IPS-18a (cell line): ENCODE measurements at regions not wholly inside any gene's neighbourhood (a gene's known extent, or its start where the extent isn't known, plus 50 kb on each side); places are given as distances from the start of the nearest gene placed in this dataset.

Experiments used
- H3K27ac ChIP-seq: one replicate; pipeline ENCODE4 v1.5.1; 2013; ENCODE audit warnings: low read length
- H3K27me3 ChIP-seq: one replicate; pipeline ENCODE4 v1.6.1; 2013; ENCODE audit warnings: mild to moderate bottlenecking, low read length; ENCODE audit not compliant: control insufficient read depth, insufficient read depth
- H3K36me3 ChIP-seq: one replicate; pipeline ENCODE4 v1.6.1; 2013; ENCODE audit warnings: low read depth, low read length; ENCODE audit not compliant: control insufficient read depth
- H3K4me1 ChIP-seq: one replicate; pipeline ENCODE4 v1.6.1; 2013; ENCODE audit warnings: low read depth, low read length; ENCODE audit not compliant: control insufficient read depth
- H3K4me3 ChIP-seq: one replicate; pipeline ENCODE4 v1.5.1; 2013; ENCODE audit warnings: low read length
- H3K9ac ChIP-seq: one replicate; pipeline ENCODE4 v1.6.1; 2013; ENCODE audit warnings: mild to moderate bottlenecking, low read length, moderate library complexity
- H3K9me3 ChIP-seq: one replicate; pipeline ENCODE4 v1.6.1; 2013; ENCODE audit warnings: low read depth, low read length; ENCODE audit not compliant: control insufficient read depth

DNA sequence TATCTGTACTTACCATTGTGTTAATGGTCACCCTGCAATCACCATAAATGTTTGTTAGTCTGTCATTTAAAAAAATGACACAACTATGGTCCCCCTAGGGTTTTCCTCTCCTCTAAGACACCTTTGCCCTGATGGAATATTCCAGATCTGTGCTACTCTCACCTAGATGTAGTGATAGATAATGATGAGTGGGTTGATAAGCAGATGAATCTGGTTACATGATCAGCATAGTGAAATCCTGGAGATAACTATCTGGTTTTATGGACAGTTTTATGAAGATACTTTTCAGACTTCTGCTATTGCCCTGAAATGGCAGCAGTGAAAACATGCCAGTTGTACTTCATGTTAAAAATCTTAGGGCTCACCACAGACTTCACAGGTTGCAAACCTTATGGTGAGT is 152.4 kb downstream of the GATA3 start:
- no peaks in the 10 kb centered on the region for H3K4me1 ChIP-seq
- no peaks in the 10 kb centered on the region for H3K9me3 ChIP-seq
- no peaks in the 10 kb centered on the region for H3K27me3 ChIP-seq
- H3K36me3 ChIP-seq, result no peaks in the 10 kb centered on the region
- no peak overlapping the region for H3K27ac ChIP-seq
- no peak overlapping the region for H3K4me3 ChIP-seq
- no peak overlapping the region for H3K9ac ChIP-seq

GRCh38 chr10:8211631-8212030 is 157.1 kb downstream of the GATA3 start:
- no peaks in the 10 kb centered on the region for H3K36me3 ChIP-seq
- no peaks in the 10 kb centered on the region for H3K4me1 ChIP-seq
- no peak overlapping the region for H3K4me3 ChIP-seq
- H3K9ac ChIP-seq, result no peak overlapping the region
- no peak overlapping the region for H3K27ac ChIP-seq
- H3K9me3 ChIP-seq, result no peaks in the 10 kb centered on the region
- no peaks in the 10 kb centered on the region for H3K27me3 ChIP-seq

DNA sequence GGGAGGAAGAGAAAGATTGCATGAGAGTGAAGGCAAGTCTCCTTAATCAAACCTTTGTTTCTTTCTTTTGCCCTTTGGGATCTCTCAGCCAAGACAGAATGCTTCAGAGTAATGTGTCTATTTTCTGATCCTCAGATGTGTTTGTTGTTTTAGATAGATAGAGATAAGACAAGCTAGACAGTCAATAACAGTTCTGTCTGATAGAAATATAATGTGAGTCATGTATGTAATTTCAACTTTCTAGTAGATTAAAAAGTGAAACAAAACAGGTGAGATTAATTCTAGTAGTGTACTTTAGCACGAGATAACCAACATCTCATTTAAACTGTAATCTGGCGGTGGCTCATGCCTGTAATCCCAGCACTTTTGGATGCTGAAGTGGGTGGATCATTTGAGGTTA is 159.2 kb downstream of the GATA3 start:
- Histone ChIP-seq H3K27ac (no peak overlapping the region), H3K36me3 (no peaks in the 10 kb centered on the region), H3K27me3 (no peaks in the 10 kb centered on the region), H3K4me1 (no peaks in the 10 kb centered on the region), H3K9ac (no peak overlapping the region), H3K9me3 (no peaks in the 10 kb centered on the region), H3K4me3 (no peak overlapping the region)

DNA sequence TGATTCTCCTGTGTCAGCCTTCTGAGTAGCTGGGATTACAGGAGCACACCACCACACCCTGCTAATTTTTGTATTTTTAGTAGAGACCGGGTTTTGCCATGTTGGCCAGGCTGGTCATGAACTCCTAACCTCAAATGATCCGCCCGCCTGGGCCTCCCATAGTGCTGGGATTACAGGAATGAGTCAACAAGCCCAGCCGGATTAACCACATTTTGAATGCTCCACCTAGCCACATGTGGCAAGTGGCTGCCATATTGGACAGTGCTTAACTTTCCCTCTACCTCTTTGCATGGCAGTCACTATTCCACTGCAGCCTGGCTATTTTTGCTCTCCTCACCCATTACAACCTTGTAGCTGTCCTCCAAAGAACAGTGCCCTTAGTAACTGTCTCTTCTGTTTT is 160.1 kb downstream of the GATA3 start:
- no peaks in the 10 kb centered on the region for H3K4me1 ChIP-seq
- no peaks in the 10 kb centered on the region for H3K9me3 ChIP-seq
- H3K27ac ChIP-seq, result no peak overlapping the region
- H3K4me3 ChIP-seq, result no peak overlapping the region
- H3K27me3 ChIP-seq, result no peaks in the 10 kb centered on the region
- H3K36me3 ChIP-seq, result no peaks in the 10 kb centered on the region
- H3K9ac ChIP-seq, result no peak overlapping the region

DNA sequence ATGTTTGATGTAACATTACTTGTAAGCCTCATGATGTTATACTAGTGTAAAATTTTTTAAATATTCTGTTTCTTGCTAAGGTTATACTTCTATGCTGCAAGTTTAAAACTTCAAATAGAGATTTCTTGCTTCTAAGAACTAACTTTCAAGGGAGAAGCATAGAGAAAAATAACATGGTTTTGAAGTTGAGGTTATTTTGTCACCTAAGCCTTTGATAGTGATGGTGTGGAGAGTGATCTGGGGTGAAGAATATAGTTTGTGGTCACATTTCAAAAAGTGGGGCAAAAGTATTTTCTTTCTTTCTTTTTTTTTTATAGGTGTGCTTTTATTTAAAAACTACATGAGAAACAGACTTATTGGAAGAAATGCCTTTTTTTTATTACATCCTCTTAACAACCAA is 162.4 kb downstream of the GATA3 start:
- Histone ChIP-seq H3K4me3 (no peak overlapping the region), H3K27me3 (no peaks in the 10 kb centered on the region), H3K36me3 (no peaks in the 10 kb centered on the region), H3K9ac (no peak overlapping the region), H3K9me3 (no peaks in the 10 kb centered on the region), H3K27ac (no peak overlapping the region), H3K4me1 (no peaks in the 10 kb centered on the region)

DNA sequence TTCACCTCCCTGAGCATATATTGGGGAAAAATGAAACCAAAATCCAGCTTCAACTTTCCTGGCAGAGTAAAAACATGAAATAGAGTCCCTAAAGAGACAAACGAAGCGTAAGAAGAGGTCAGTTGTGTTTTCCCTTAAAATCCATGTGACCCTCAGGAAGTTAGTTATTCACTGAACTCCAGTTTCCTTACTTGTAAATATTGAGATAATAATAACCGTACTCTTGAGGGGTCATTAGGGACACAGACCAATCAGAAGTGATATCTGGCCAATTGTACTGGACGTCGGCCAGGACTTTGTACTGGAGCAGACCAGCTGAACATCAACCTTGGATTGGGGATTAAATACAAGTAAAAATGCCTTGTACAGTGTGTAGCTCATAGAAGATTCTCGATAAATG is 167.0 kb downstream of the GATA3 start:
- Histone ChIP-seq H3K4me3 (no peak overlapping the region), H3K4me1 (no peaks in the 10 kb centered on the region), H3K9ac (no peak overlapping the region), H3K36me3 (no peaks in the 10 kb centered on the region), H3K27ac (no peak overlapping the region), H3K27me3 (no peaks in the 10 kb centered on the region), H3K9me3 (no peaks in the 10 kb centered on the region)

GRCh38 chr10:8224591-8224990 is 170.1 kb downstream of the GATA3 start:
- no peak overlapping the region for H3K27ac ChIP-seq
- no peak overlapping the region for H3K4me3 ChIP-seq
- no peaks in the 10 kb centered on the region for H3K9me3 ChIP-seq
- no peak overlapping the region for H3K9ac ChIP-seq
- H3K27me3 ChIP-seq, result no peaks in the 10 kb centered on the region
- no peaks in the 10 kb centered on the region for H3K36me3 ChIP-seq
- no peaks in the 10 kb centered on the region for H3K4me1 ChIP-seq

- H3K9me3 ChIP-seq, result no peaks in the 10 kb centered on the region
- no peaks in the 10 kb centered on the region for H3K36me3 ChIP-seq
- no peaks in the 10 kb centered on the region for H3K4me1 ChIP-seq
- no peak overlapping the region for H3K9ac ChIP-seq
- no peak overlapping the region for H3K4me3 ChIP-seq
- H3K27ac ChIP-seq, result no peak overlapping the region
- H3K27me3 ChIP-seq, result no peaks in the 10 kb centered on the region
These were observed 170.7 kb downstream of the GATA3 start for GRCh38 chr10:8225187-8225586.

DNA sequence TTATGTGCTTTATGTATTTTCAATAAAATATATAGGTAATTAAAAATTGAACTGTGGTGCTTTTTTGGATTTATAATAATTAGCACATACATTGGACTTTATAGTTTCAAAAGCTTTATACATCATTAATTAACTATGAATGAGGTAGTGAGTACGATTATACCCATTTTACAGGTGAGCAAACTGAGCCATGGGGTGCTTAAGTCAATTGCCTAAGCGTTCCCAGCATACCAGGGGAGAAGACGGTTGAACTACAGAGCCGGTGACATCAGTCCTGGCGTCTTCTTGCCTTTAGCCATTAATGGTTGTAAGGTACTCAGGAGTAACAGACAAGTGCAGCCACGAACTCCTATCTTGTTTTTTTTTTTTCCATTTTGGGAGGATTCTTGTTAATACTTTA is 172.8 kb downstream of the GATA3 start:
- Histone ChIP-seq H3K36me3 (no peaks in the 10 kb centered on the region), H3K4me1 (no peaks in the 10 kb centered on the region), H3K9me3 (no peaks in the 10 kb centered on the region), H3K27ac (no peak overlapping the region), H3K9ac (no peak overlapping the region), H3K27me3 (no peaks in the 10 kb centered on the region), H3K4me3 (no peak overlapping the region)

GRCh38 chr10:8229153-8229552 is 174.7 kb downstream of the GATA3 start:
- H3K9ac ChIP-seq, result no peak overlapping the region
- no peaks in the 10 kb centered on the region for H3K27me3 ChIP-seq
- no peak overlapping the region for H3K4me3 ChIP-seq
- no peaks in the 10 kb centered on the region for H3K4me1 ChIP-seq
- H3K36me3 ChIP-seq, result no peaks in the 10 kb centered on the region
- no peaks in the 10 kb centered on the region for H3K9me3 ChIP-seq
- H3K27ac ChIP-seq, result no peak overlapping the region

- Histone ChIP-seq H3K27me3 (no peaks in the 10 kb centered on the region), H3K4me3 (no peak overlapping the region), H3K9me3 (no peaks in the 10 kb centered on the region), H3K27ac (no peak overlapping the region), H3K4me1 (no peaks in the 10 kb centered on the region), H3K36me3 (no peaks in the 10 kb centered on the region), H3K9ac (no peak overlapping the region)
These were observed 176.4 kb downstream of the GATA3 start for GRCh38 chr10:8230902-8231301.

DNA sequence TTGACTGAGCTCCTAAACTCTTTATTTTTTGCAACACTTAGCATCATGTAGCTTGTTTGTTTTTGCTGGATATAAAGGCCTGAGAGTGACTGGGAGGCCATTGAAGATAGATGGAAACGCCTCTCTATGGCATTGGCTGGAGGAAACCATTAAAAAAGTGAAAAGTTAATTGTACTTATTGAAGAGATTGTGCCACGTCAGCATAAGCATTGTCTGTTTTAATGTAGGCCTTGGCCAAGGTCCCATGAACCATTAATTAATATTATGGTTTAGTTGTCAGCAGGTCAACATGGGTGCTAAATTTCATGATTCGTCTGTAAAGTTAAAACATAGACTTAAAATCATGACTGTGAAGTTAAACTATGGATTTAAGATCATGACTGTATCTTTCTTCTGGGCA is 178.6 kb downstream of the GATA3 start:
- no peak overlapping the region for H3K9ac ChIP-seq

More for the DNA sequence above, 178.6 kb downstream of the GATA3 start:
- Histone ChIP-seq H3K27ac (no peak overlapping the region), H3K36me3 (no peaks in the 10 kb centered on the region), H3K4me3 (no peak overlapping the region), H3K4me1 (no peaks in the 10 kb centered on the region), H3K9me3 (no peaks in the 10 kb centered on the region), H3K27me3 (no peaks in the 10 kb centered on the region)
